GM18867 (cell line): ENCODE measurements at regions not wholly inside any gene's neighbourhood (a gene's known extent, or its start where the extent isn't known, plus 50 kb on each side); places are given as distances from the start of the nearest gene placed in this dataset.
"Not testable (repeated sequence)": the region's sequence is repeated elsewhere in the genome, so short reads cannot be mapped to it uniquely, and the experiment has no call there.

ENCODE experiments used
- ATAC-seq: cut with Tn5 transposase; IDR thresholded peaks from one replicate; pipeline ENCODE4 v1.9.1; 2021; ENCODE audit warnings: mild to moderate bottlenecking, moderate library complexity; ENCODE audit not compliant: unreplicated experiment

DNA sequence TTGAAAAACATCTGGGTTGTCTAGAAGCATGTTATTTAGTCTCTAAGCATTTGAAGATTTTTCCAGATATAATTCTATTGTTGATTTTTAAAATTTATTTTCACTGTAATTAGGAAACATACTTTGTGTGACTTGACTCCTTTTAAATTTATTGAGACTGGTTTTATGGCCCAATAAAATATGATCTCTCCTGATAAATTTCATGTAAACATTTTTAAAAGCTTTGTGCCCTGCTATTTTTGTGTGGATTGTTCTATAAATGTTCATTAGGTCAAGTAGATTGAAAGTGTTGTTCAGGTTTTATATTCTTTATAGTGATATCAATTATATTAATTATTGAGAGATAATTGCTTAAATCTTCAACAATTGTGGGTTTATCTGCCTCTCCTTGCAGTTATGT is 105.4 kb downstream of the RFX6 start:
- ATAC-seq = no peak

DNA sequence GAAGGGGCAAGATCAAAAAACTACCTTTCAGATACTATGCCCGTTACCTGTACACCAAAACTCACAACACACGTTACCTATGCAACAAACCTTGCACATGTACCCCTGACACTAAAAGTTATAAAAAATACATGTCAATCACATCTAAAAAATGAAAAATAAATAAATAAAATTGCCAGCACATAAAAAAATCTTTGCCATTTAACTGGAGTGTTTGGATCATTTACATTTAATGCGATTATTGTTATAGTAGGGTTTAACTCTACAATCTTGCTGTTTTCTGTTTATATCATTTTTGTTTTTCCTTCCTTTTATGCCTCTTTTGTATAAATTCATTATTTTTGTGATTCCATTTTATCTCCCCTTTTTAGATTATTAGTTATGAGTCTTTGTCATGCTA is 106.3 kb downstream of the RFX6 start:
- ATAC-seq = no peak

DNA sequence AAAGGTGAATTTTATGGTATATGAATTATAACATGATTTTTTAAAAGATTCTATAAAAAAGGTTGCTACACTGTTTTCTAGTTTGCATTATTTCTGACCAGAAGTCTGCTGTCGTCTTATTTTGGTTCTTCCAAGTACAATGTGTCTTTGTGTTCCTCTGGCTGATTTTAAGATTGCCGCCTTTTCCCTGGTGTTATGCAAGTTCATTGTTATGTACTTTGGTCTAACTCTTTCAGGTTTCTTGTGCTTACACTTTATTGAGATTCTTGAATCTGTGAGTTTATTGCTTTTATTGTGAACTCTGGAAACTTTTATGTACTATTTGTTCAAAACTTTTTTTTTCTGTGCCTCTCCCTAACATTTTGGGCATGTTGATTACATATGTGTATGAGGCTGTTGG is 109.8 kb downstream of the RFX6 start:
- ATAC-seq = no peak

DNA sequence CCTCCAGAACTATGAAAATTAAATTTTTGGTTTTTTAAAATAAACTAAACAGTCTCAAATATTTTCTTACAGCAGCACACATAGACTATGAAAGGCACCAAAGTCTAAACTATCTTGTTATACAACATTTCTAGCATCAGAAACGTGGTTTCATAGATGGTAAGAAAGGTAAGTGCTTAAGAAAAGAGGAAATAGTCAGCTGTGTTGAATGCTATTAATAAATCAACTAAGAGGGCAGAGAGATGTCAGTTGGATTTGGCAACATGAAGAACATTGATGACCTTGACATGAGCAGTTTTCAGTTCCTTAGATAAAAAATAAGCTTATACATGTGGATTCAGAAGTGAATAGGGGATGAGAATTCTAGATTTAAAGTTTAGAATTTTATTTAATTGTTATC is 113.6 kb downstream of the RFX6 start:
- ATAC-seq = peak; percentile 59

DNA sequence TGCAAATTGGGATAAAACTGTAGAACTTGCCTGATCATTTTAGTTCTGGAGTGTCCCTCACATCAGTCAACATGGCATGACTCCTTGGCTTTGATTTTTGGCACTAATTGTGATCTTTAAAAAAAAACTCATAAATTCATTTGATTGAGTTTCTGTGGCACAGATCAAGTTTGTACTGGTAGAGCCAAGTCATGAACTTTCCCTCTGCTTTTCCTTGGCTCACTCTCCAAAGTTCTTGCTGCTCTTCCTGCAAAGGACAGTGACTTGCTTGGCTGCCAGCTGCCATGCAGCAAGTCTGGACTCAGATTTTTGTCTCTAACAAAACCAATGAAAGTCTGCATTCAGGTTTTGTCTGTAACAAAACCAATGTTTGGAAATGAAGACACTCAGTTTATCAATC is 115.5 kb downstream of the RFX6 start:
- ATAC-seq = no peak

DNA sequence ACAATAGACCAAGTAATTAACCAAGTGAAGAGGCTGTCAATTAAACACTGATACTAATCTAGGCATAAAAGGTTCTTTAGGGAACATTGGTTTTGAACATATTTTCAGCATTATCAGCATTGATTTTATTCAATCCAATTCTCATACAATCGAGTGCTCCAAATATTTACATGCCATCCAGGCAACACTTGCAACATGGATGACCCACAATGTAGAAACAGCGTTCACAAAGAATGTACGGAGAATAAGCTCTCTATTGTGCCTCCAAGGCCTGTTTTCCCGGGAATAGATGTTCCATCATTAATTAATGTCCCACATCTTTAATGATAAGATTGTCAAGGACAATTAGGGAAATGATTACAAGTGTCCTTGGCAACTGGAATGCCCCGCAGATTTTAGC is 117.4 kb downstream of the RFX6 start:
- no peak for ATAC-seq

DNA sequence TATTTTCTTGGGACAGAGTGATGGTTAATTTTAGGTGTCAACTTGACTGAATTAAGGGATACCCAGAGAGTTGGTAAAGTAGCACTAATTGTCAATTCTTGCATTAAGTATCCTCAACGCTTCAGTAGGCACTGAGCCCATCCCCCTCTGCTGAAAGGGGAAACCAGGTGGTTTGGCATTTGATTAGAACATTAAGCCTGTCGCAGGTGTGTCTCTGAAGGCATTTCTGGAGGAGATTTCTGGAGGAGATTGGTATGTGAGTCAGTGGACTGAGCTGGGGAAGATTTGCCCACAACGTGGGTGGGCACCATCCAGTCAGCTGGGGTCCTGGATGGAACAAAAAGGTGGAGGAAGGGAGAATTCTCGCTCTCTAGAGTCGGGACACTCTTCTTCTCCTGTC is 119.8 kb downstream of the RFX6 start:
- ATAC-seq = no peak

DNA sequence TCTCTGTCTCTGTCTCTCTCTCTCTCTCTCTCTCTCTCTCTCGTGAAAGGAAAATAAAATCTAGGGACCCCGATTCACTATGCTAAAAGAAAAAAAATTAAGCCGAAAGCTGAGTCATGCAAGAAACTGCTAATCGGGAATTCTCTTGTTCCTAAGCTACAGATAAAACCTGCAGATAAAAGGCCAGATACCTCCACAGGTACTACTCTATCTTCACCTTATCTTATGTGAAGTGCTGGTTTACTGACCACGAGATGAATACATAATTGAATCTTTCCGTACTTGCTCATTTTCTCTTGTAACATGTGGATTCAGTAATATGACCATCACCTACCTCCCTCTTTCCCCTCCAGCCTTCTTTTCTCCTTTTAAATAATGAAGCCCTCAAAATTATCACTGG is 120.5 kb downstream of the RFX6 start:
- no peak for ATAC-seq

DNA sequence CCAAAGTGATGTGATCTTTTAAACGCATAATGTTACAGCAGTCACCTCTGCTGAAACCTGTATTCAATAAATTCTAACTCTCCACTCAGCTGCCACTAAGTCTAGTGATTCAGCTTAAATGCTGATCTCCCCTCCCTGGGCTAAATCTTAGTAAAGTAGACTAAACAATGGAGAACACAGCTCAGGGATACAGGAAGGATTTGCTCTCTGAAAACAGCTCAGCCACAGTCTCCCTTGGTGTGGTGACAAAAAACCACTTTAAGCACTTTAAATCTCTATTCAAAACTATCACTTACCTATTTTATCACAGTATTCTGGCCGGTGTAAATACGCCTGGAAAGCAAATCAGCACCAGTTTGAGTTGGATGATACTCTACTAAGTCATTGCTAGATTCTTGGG is 130.6 kb downstream of the RFX6 start:
- ATAC-seq = no peak

DNA sequence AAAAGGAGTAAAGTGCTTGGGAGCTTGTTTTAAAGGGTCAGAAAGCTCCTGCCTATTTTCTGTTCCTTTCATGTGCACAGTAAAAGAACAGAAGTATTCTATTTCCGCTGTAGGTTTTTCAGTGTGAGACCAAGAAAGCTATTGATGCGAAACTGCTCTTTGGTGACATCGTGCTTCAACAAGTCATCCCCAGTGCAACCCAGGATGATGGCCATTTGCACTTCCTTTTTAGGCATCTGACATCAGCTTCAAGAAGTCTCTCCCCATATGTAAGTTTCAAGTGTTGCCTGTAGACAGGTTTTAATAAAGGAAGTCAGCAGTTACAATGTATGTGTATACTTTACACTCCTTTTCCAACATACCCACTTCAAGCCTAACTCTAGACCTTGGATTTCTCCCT is 131.6 kb downstream of the RFX6 start:
- ATAC-seq = peak; percentile 96

DNA sequence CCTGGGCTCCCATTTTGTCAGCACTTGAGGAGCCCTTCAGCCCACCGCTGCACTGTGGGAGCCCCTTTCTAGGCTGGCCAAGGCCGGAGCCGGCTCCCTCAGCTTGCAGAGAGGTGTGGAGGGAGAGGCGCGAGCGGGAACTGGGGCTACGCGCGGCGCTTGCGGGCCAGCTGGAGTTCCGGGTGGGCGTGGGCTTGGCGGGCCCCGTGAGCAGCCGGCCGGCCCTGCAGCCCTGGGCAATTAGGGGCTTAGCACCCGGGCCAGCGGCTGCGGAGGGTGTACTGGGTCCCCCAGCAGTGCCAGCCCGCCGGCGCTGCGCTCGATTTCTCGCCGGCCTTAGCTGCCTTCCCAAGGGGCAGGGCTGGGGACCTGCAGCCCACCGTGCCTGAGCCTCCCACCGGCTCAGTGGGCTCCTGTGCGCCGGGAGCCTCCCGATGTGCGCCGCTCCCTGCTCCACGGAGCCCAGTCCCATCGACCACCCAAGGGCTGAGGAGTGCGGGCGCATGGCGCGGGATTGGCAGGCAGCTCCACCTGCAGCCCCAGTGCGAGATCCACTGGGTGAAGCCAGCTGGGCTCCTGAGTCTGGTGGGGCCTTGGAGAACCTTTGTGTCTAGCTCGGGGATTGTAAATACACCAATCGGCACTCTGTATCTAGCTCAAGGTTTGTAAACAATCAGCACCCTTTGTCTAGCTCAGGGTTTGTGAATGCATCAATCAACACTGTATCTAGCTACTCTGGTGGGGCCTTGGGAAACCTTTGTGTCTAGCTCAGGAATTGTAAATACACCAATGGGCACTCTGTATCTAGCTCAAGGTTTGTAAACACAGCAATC is 137.8 kb downstream of the RFX6 start:
- ATAC-seq = not testable (repeated sequence)

DNA sequence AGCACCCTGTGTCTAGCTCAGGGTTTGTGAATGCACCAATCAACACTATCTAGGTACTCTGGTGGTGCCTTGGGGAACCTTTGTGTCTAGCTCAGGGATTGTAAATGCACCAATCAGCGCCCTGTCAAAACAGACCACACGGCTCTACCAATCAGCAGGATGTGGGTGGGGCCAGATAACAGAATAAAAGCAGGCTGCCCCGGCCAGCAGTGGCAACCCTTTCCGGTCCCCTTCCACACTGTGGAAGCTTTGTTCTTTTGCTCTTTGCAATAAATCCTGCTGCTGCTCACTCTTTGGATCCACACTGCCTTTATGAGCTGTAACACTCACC is 138.4 kb downstream of the RFX6 start:
- not testable (repeated sequence) for ATAC-seq

DNA sequence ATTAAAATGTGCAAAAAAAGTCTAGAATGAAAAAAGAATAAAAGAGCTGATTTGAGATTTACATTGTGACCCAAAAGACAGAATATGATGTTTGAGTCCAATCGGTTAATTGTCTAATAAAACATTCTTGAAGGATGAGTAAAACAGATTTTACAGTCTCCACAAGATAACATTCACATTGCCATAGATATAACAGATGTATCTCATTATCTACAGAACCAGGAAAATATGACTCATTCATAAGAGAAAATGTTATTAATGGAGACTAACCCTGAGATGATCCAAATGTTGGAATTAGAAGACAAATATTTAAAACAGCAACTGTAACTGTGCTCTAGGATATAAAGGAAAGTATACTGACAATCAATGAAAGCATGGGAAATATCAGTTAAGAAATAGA is 141.7 kb downstream of the RFX6 start:
- no peak for ATAC-seq

DNA sequence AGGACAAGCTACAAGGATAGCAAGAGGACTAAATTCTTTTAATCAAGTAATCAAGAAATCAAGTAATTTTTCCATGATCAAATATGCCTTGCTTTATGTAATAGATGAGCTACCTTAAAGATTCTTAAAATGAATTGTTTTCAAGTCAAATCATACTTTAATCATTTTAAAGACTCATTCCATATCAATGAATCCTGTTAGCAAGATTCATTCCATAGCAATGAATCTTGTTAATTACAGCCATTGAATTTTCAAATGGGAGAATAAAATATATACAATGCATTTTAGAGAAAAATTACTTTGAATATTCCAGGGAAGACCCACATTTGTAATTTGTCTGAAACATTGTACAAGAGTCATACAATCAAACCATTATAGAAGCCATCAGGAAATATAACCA is 145.7 kb downstream of the RFX6 start:
- ATAC-seq = no peak

DNA sequence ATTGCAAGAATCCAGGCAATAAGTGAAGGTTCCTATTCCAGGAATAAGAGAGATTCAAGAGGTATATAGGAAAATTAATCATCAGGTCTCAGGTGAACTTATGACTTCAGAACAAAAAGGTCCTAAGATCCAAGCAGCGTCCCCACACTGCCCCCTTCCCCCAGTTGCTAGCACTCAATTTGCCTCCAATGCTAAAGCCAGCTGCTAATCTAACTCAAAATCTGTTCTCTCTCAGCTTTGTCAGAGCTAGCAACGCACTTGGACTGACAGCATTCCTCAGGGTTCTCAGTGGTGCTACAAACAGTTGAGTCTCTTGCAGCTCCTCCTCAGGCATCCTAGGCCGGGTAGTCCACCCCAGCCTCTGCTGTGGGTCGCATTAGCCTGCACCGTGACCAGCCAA is 148.3 kb downstream of the RFX6 start:
- no peak for ATAC-seq

DNA sequence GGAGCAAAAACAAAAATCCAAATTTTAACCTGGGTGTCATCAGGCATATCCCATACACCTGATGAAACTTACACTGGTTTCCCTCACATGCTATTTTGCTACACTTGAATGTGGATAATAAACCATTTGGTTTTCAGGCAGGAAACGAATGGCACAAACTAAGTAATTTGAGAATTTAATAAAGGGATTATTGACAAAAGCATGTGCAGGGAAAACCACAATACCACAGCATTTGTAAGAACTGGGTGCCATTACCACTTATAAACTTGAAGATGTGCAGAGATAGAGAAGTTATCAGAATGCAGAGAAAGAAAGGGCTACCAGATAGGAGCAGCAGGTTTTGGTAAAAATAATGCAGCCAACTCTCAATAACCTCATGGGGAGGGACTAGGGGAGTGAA is 151.2 kb downstream of the RFX6 start:
- no peak for ATAC-seq

DNA sequence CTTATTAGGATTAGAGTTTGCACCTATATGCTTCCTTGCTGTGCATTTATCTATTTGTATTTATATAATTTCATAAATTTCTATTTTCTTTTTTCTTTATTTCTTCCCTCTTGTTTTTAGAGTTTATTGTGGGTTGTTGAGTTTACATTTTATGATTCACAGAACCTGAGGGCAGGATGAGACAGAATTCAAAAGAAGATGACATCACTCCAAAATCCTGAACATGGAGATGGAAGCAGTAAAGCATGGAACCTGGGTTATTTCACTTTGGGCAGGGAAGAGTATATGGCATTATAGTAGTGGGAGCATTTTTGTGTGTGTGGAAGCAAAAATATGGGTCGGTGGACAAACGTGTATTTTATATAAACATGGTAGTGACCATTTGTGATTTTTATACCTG is 157.5 kb downstream of the RFX6 start:
- no peak for ATAC-seq

DNA sequence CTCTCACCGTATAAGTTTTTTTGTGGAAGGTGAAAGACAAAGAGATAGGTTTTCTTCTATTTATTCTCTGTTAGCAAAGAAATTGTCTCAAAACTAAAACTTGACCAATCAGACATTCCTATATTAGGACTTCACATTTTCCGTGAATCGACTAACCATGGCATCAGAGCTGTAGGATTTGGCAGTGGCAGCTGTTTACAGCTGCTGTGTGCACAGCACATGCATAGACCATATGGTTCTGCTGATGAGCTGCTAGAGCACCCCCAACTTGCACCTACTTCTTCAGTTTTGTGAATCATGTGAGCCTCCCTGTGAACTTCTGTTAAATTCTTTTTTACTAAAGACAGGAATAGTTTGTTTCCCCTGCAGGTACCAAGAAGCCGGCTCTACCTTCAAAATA is 157.9 kb downstream of the RFX6 start:
- ATAC-seq = no peak

DNA sequence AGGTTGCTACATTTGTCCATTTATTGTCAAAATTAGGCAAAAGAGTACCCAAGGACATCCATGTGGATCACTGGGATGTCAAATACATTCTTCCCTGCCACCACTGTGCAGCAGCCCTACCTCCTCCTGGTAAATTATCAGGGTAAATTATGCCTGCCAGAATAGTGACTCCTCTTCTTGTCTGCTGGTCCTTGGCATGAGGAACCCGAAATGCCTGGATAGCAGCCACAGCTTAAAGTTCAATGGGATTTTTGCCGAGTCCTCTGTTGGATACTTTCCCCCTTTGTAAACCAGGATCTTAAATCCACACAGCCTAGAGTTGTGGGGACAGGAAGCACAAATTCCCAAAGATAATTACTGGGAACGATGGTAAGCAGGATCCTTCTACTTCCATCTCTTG is 173.3 kb downstream of the RFX6 start:
- ATAC-seq = no peak

DNA sequence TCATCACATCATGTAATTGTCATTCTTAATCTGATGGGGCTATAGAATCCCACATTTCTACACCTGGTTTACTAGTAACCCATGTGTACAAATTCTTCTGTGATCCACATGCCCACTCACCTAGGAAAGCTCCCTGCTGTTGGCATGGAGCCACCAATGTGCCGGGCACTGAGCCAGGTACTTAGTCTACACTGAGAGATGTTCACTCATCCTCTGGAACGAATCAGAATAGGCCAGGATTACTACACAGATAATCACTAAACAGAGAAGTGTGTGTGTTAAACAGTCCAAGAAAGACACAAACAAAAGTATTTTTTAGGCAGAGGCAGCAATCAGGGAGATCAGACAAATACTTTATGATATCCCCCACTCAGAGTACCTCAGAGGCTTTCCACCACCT is 193.2 kb upstream of the VGLL2 start:
- no peak for ATAC-seq

DNA sequence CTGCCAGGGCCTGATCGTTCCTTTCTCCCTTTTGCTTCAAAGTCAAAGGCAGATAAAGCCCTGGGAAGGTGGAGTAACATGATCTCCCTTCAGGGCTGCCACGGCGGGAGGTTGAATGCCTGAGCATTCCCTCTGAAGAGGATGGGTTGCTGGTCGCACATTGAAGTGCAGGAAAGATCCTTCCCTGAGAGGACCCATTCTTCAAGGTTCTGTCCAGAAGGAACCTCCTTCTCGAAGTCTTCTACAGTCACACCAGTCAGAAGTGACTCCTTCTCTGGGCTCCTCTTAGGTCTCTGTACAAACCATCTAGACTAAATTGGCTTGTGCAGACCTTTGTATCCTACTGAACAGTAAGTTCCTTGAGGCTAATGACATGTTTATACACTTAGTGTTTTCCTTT is 192.6 kb upstream of the VGLL2 start:
- no peak for ATAC-seq

DNA sequence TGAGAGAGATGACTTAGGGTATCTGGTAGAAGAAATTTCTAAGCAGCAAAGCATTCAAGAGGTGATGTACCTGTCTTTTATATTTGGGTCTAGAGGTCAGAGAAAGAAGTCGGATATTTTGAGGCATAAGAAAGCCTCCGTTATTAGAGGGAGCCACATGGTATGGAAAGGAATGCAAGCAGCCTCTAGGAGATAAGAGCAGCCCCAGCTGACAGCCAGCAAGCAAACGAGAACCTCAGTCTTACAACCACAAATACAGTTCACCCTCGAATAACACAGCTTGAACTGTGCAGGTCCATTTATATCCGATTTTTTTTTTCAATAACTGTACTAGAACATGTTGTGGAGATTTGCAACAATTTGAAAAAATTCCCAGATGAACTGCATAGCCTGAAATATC is 190.7 kb upstream of the VGLL2 start:
- ATAC-seq = no peak

DNA sequence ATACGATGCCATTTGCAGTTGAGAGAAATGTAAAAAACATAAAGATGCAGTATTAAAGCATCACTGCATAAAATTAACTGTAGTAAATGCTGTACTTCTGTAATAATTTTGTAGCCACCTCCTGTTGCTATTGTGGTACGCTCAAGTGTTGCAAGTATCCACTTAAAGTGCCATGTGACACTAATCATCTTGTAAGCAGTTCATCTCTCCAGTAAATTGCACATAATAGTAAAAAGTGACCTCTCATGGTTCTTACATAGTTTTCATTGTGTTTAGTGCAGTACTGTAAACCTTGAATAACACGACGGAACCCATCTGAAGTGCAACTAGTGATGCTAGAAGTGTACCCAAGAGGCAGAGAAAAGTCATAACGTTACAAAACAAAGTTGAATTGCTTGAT is 190.1 kb upstream of the VGLL2 start:
- ATAC-seq = no peak
